ENCODE measurements at regions not wholly inside any gene's neighbourhood (a gene's known extent, or its start where the extent isn't known, plus 50 kb on each side); places are given as distances from the start of the nearest gene placed in this dataset.

DNA sequence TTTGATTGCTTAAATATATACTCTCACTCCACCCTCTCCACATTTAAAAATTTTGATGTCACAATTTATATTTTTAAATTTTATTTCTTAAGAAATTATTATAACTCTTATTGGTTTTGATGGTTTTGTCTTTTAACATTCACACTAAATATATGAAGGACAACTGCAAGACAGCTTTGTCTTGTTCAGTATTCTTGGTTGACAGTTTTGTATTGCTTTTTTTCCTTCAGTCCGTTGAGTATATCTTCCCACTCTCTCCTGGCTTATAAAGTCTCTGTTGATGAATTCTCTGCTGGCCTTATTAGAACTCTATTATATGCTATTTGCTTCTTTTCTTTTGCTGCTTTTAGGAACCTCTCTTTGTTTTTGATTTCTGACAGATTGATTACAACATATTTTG lies 392.2 kb downstream of the C6orf118 start:
- no peak overlapping the region for H3K4me3 ChIP-seq
- no peaks in the 10 kb centered on the region for H3K27me3 ChIP-seq
- H3K4me1 ChIP-seq = no peaks in the 10 kb centered on the region
- H3K36me3 ChIP-seq = no peaks in the 10 kb centered on the region
- H3K9me3 ChIP-seq (replicated peaks) = no peaks in the 10 kb centered on the region
- no peak overlapping the region for H3K27ac ChIP-seq
- DNase-seq = no peak

DNA sequence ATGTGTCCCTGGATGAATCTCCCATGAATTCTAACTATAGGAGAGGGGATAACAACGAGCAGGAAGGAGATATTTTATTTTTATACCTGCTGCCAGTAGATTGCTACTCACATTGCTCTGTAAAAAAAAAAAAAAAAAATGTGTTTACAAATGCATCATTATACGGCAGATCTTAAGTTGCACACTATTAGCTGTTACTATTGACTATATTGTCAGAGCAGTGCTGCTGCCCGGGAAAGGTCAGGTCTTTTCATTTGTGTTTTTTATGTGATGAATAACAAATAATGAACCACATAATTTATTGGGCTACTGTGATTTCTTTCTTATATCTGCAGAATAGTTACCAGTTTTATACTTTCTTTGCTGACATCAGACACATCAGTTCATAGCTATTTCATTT lies 393.3 kb downstream of the C6orf118 start:
- no peak for DNase-seq
- Histone ChIP-seq H3K27me3 (no peaks in the 10 kb centered on the region), H3K4me1 (no peaks in the 10 kb centered on the region), H3K4me3 (no peak overlapping the region), H3K9me3 (replicated peaks) (no peaks in the 10 kb centered on the region), H3K27ac (no peak overlapping the region), H3K36me3 (no peaks in the 10 kb centered on the region)

DNA sequence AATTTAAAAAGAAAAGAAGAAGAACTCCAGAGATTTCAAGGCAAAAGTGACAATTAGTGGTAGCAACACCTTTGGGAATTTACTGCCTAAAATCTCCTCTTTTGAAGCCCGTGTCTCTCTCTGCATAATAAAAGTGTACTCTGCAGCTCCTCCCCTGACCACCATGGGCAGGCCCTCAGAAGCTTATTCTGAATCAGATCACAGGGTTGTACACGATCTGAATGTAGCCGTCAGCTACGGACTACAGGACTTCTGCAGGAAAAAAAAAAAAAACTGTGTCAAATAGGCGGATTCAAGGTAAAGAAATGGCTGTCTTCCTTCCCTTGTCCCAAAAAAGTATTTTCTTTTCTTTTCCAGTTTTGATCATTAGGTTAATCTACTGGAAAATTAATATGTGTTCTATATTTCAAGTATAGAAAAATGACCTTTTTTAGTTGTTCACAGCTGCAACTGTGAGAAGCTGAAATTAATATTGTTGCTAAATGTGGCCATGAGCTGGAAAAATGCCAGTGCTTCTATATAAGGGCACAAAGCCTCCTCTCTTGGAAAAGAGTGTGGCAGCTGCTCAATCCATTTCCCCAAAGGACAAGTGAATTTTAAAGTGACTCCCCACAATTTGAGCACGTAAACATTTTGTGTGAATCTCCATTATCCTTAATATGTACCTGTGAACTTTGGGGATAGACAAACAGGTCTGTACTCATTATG lies 397.4 kb downstream of the C6orf118 start:
- Histone ChIP-seq H3K9me3 (replicated peaks) (no peaks in the 10 kb centered on the region), H3K36me3 (no peaks in the 10 kb centered on the region), H3K27me3 (no peaks in the 10 kb centered on the region), H3K27ac (no peak overlapping the region), H3K4me1 (no peaks in the 10 kb centered on the region), H3K4me3 (peak overlapping the region; percentile 3; the same call in 1 of the 2 replicates)
- DNase-seq = peak; percentile 46 to 78

DNA sequence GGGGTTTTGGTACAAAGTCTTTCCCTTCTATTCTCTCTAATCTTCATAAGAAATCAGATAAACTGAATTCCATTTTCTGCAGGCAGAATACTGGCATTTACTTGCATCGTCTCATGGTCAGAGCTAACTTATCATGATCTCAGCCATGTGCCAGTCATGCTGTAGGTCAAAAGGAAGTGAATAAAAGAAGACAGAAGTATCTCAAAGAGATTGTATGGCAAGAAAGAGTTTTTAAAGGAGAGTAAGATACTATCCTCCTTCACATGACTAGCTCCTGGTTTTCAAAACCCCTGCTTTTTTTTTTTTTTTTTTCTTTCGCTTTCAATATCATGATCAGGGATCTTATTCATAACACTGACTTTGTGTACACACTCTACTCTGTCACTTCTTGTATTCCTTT lies 398.3 kb downstream of the C6orf118 start:
- Histone ChIP-seq H3K9me3 (replicated peaks) (no peaks in the 10 kb centered on the region), H3K27me3 (no peaks in the 10 kb centered on the region), H3K4me3 (no peak overlapping the region), H3K4me1 (no peaks in the 10 kb centered on the region), H3K27ac (no peak overlapping the region), H3K36me3 (no peaks in the 10 kb centered on the region)
- DNase-seq = no peak

GRCh38 chr6:164906766-164907165 lies 402.6 kb downstream of the C6orf118 start:
- Histone ChIP-seq H3K27ac (no peak overlapping the region), H3K4me1 (no peaks in the 10 kb centered on the region)
- no peak for DNase-seq

DNA sequence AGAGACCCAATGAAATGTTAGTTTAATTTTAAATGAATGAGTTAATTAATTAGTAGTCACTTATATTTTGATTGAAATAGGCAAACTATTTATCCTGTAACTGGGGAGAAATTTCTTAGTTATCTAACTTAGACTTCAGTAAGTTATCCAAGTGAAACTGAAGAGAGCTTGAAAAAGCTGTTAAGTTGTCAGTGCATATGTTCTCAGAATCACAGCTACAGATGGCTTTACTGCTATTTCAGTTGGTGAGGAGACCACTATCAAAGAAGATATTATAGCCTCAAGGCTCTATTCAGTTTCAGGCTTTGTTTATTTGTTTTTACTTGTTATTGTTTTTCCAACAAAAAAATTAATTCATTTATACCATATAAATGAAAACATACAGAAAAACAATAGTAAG lies 404.1 kb downstream of the C6orf118 start:
- no peaks in the 10 kb centered on the region for H3K36me3 ChIP-seq
- H3K9me3 ChIP-seq (replicated peaks) = no peaks in the 10 kb centered on the region
- H3K4me1 ChIP-seq = no peaks in the 10 kb centered on the region
- DNase-seq = no peak
- no peak overlapping the region for H3K4me3 ChIP-seq
- H3K27me3 ChIP-seq = no peaks in the 10 kb centered on the region
- H3K27ac ChIP-seq = no peak overlapping the region

More at GRCh38 chr6:164906766-164907165, 402.6 kb downstream of the C6orf118 start:
- H3K9me3 ChIP-seq (replicated peaks) = no peaks in the 10 kb centered on the region
- H3K27me3 ChIP-seq = no peaks in the 10 kb centered on the region
- H3K36me3 ChIP-seq = no peaks in the 10 kb centered on the region
- H3K4me3 ChIP-seq = no peak overlapping the region

- Histone ChIP-seq H3K4me3 (no peak overlapping the region), H3K27ac (no peak overlapping the region), H3K4me1 (no peaks in the 10 kb centered on the region), H3K9me3 (replicated peaks) (no peaks in the 10 kb centered on the region), H3K27me3 (no peaks in the 10 kb centered on the region), H3K36me3 (no peaks in the 10 kb centered on the region)
- DNase-seq = no peak
These were observed 411.0 kb downstream of the C6orf118 start for GRCh38 chr6:164898412-164898811.

GRCh38 chr6:164897523-164898235 lies 411.7 kb downstream of the C6orf118 start:
- Histone ChIP-seq H3K4me1 (no peaks in the 10 kb centered on the region), H3K27me3 (no peaks in the 10 kb centered on the region), H3K4me3 (no peak overlapping the region), H3K27ac (no peak overlapping the region), H3K36me3 (no peaks in the 10 kb centered on the region), H3K9me3 (replicated peaks) (no peaks in the 10 kb centered on the region)
- peak; percentile 18 to 65 for DNase-seq

GRCh38 chr6:164889980-164890379 lies 419.4 kb downstream of the C6orf118 start:
- Histone ChIP-seq H3K36me3 (no peaks in the 10 kb centered on the region), H3K27ac (no peak overlapping the region), H3K27me3 (no peaks in the 10 kb centered on the region), H3K4me3 (no peak overlapping the region), H3K9me3 (replicated peaks) (no peaks in the 10 kb centered on the region), H3K4me1 (no peaks in the 10 kb centered on the region)
- no peak for DNase-seq

DNA sequence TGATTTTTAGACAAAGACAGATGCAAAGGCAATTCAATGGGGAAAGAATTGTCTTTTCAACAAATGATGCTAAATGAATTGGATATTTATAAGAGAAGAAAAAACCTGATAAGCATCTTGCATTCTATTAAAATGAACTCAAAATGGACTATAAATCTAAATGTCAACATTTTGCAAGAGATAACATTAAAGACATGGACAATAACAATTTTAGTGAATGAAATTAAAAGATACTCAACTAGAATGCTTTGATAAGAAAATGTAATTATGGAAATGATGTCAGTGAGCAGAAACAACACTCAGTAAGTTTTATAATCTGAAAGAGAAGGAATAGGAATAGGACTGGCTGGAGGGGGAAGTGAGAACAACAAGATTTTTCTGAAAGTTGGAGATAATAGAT lies 421.7 kb downstream of the C6orf118 start:
- H3K27me3 ChIP-seq = no peaks in the 10 kb centered on the region
- H3K4me1 ChIP-seq = peaks cover 5% of the 10 kb centered on the region
- DNase-seq = no peak
- H3K36me3 ChIP-seq = no peaks in the 10 kb centered on the region
- no peaks in the 10 kb centered on the region for H3K9me3 ChIP-seq (replicated peaks)
- no peak overlapping the region for H3K27ac ChIP-seq
- H3K4me3 ChIP-seq = no peak overlapping the region

DNA sequence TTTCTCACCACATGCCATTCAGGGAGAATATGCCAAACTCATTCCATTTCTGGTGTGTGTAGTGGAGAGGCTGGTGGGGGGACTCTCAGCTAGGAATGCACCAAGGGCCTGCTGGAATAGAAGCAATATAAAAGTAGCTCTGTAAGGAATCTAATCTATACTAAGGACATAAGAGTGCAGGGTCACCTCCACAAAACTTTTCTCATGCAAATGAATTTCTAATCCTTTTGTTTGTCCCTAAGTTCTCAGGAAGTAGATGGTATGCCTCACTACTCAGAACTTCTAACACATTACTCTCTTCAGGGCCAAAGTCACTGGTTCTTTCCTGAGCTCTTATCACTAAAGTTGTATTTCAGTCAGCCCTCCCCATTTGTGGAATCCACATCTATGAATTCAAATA lies 427.2 kb downstream of the C6orf118 start:
- DNase-seq = no peak
- H3K36me3 ChIP-seq = no peaks in the 10 kb centered on the region
- H3K27ac ChIP-seq = no peak overlapping the region
- no peak overlapping the region for H3K4me3 ChIP-seq
- H3K4me1 ChIP-seq = peaks cover 5% of the 10 kb centered on the region
- no peaks in the 10 kb centered on the region for H3K27me3 ChIP-seq
- no peaks in the 10 kb centered on the region for H3K9me3 ChIP-seq (replicated peaks)

GRCh38 chr6:164871783-164872182 lies 437.6 kb downstream of the C6orf118 start:
- H3K27me3 ChIP-seq = no peaks in the 10 kb centered on the region; the same call in 1 of the 2 replicates
- no peaks in the 10 kb centered on the region for H3K4me1 ChIP-seq
- no peak for DNase-seq
- no peaks in the 10 kb centered on the region for H3K9me3 ChIP-seq (replicated peaks)
- no peak overlapping the region for H3K27ac ChIP-seq
- no peak overlapping the region for H3K4me3 ChIP-seq
- H3K36me3 ChIP-seq = no peaks in the 10 kb centered on the region

DNA sequence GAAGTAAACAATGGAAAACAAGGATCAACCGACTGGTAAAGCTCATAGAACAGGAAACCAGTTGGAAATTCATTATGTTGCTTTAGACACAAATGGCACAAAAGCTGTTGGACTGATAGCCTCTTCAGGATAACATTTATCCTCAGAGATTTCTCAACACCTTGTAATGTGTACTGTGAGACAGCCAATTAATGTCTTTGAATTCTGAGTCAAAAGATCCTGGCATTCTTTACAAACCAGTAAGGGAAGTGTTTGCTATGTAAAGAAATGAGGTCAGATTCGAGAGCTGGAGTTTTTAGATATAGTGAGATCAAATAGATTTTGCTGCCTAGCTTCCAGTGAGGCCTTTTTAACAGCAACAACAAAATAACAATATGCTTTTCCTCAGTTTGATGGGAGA lies 439.2 kb downstream of the C6orf118 start:
- Histone ChIP-seq H3K4me1 (no peaks in the 10 kb centered on the region), H3K4me3 (no peak overlapping the region), H3K27ac (no peak overlapping the region), H3K36me3 (no peaks in the 10 kb centered on the region), H3K9me3 (replicated peaks) (no peaks in the 10 kb centered on the region), H3K27me3 (no peaks in the 10 kb centered on the region; the same call in 1 of the 2 replicates)
- no peak for DNase-seq

- no peaks in the 10 kb centered on the region for H3K36me3 ChIP-seq
These were observed 447.4 kb downstream of the C6orf118 start for GRCh38 chr6:164861967-164862366.

DNA sequence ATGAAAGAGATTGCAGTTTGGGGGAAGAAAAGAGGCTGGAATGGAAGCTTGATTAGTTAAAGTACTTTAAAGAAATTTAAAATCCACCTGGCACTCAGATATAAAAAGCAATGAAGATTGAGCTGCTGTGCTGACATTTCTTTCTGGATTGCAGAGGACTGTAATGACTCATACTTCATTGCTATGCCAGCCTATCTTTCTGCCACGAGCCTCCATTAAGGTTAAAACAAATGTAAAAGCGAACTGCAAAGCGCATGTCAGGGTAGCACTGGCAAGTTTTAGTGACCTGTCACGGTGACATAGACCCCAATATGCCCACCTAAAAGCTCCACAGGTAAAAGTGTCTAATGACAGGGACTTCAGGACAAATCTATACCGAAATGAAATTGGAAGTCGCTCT lies 449.6 kb downstream of the C6orf118 start:
- H3K4me3 ChIP-seq = no peak overlapping the region
- peaks cover 3% of the 10 kb centered on the region; the same call in 1 of the 2 replicates for H3K27me3 ChIP-seq
- H3K36me3 ChIP-seq = no peaks in the 10 kb centered on the region
- no peak for DNase-seq
- H3K4me1 ChIP-seq = no peaks in the 10 kb centered on the region
- no peak overlapping the region for H3K27ac ChIP-seq
- no peaks in the 10 kb centered on the region for H3K9me3 ChIP-seq (replicated peaks)

More at GRCh38 chr6:164861967-164862366, 447.4 kb downstream of the C6orf118 start:
- Histone ChIP-seq H3K4me3 (no peak overlapping the region), H3K4me1 (no peaks in the 10 kb centered on the region), H3K27ac (no peak overlapping the region), H3K9me3 (replicated peaks) (no peaks in the 10 kb centered on the region), H3K27me3 (peaks cover 3% of the 10 kb centered on the region; the same call in 1 of the 2 replicates)
- DNase-seq = no peak
